NT2/D1 (cell line): ENCODE measurements at regions not wholly inside any gene's neighbourhood (a gene's known extent, or its start where the extent isn't known, plus 50 kb on each side); places are given as distances from the start of the nearest gene placed in this dataset.

Experiments
- DNase-seq: peaks from one replicate; pipeline ENCODE4 v3.0.0-alpha.2; 2011; ENCODE audit warnings: low read depth, low spot score
- H3K27me3 ChIP-seq: 2 replicates; pipeline ENCODE4 v1.6.0; 2011; ENCODE audit warnings: mild to moderate bottlenecking; ENCODE audit not compliant: insufficient read length, insufficient read depth
- H3K36me3 ChIP-seq: 2 replicates; pipeline ENCODE4 v1.6.1; 2011; ENCODE audit warnings: mild to moderate bottlenecking, low read length, mixed read lengths; ENCODE audit not compliant: insufficient read depth, insufficient read length
- H3K4me1 ChIP-seq: 2 replicates; pipeline ENCODE4 v1.5.1; 2011; ENCODE audit not compliant: insufficient read depth, insufficient read length
- H3K4me3 ChIP-seq: 2 replicates; pipeline ENCODE4 v1.5.1; 2011; ENCODE audit warnings: low read depth; ENCODE audit not compliant: insufficient read length
- H3K9ac ChIP-seq: 2 replicates; pipeline ENCODE4 v1.6.0; 2011; ENCODE audit warnings: low read depth; ENCODE audit not compliant: insufficient read length
- H3K9me3 ChIP-seq: 2 replicates; pipeline ENCODE4 v1.5.1; 2011; ENCODE audit warnings: mild to moderate bottlenecking, low read length; ENCODE audit not compliant: insufficient read depth
- SUZ12 ChIP-seq: IDR thresholded peaks from 2 replicates; pipeline ENCODE4 v1.6.1; 2011; ENCODE audit not compliant: insufficient read length, insufficient read depth; ENCODE audit errors: extremely low read depth
- YY1 ChIP-seq: IDR thresholded peaks from 2 replicates; pipeline ENCODE4 v1.6.1; 2011; ENCODE audit not compliant: insufficient read length, insufficient read depth
- ZNF274 ChIP-seq: IDR thresholded peaks from 2 replicates; pipeline ENCODE4 v1.6.1; 2011; ENCODE audit warnings: mild to moderate bottlenecking, low read depth, low read length

GRCh38 chr16:73888840-73889490 lies 407.6 kb upstream of the PSMD7 start:
- H3K4me3 ChIP-seq = no peak overlapping the region
- DNase-seq = no peak
- no peak overlapping the region for H3K9ac ChIP-seq
- H3K4me1 ChIP-seq = no peaks in the 10 kb centered on the region
- no peaks in the 10 kb centered on the region for H3K9me3 ChIP-seq
- H3K27me3 ChIP-seq = no peaks in the 10 kb centered on the region
- TF ChIP-seq ZNF274 = no peak
- TF ChIP-seq SUZ12 = no peak
- no peak for TF ChIP-seq YY1
- H3K36me3 ChIP-seq = no peaks in the 10 kb centered on the region

- Histone ChIP-seq H3K36me3 (no peaks in the 10 kb centered on the region), H3K4me3 (no peak overlapping the region), H3K4me1 (no peaks in the 10 kb centered on the region), H3K9ac (no peak overlapping the region), H3K27me3 (no peaks in the 10 kb centered on the region), H3K9me3 (no peaks in the 10 kb centered on the region)
- TF ChIP-seq SUZ12 (no peak), ZNF274 (no peak), YY1 (no peak)
- no peak for DNase-seq
Measured at GRCh38 chr16:73887911-73888310, 408.7 kb upstream of the PSMD7 start.

- DNase-seq = no peak
- Histone ChIP-seq H3K9ac (no peak overlapping the region), H3K36me3 (no peaks in the 10 kb centered on the region), H3K4me1 (no peaks in the 10 kb centered on the region), H3K27me3 (no peaks in the 10 kb centered on the region), H3K9me3 (no peaks in the 10 kb centered on the region), H3K4me3 (no peak overlapping the region)
- TF ChIP-seq SUZ12 (no peak), ZNF274 (no peak), YY1 (no peak)
Measured at GRCh38 chr16:73886426-73886825, 410.2 kb upstream of the PSMD7 start.

GRCh38 chr16:73885319-73885718 lies 411.3 kb upstream of the PSMD7 start:
- DNase-seq = no peak
- H3K36me3 ChIP-seq = no peaks in the 10 kb centered on the region
- H3K27me3 ChIP-seq = no peaks in the 10 kb centered on the region
- no peaks in the 10 kb centered on the region for H3K4me1 ChIP-seq
- TF ChIP-seq SUZ12 = no peak
- no peak for TF ChIP-seq YY1
- no peak for TF ChIP-seq ZNF274
- no peak overlapping the region for H3K4me3 ChIP-seq
- H3K9me3 ChIP-seq = no peaks in the 10 kb centered on the region
- H3K9ac ChIP-seq = no peak overlapping the region

GRCh38 chr16:73883841-73884240 lies 412.8 kb upstream of the PSMD7 start:
- Histone ChIP-seq H3K9ac (no peak overlapping the region), H3K4me1 (no peaks in the 10 kb centered on the region), H3K36me3 (no peaks in the 10 kb centered on the region), H3K27me3 (no peaks in the 10 kb centered on the region), H3K4me3 (no peak overlapping the region), H3K9me3 (no peaks in the 10 kb centered on the region)
- TF ChIP-seq SUZ12 (no peak), ZNF274 (no peak), YY1 (no peak)
- DNase-seq = no peak

- Histone ChIP-seq H3K9ac (no peak overlapping the region), H3K4me1 (no peaks in the 10 kb centered on the region), H3K4me3 (no peak overlapping the region), H3K9me3 (no peaks in the 10 kb centered on the region), H3K36me3 (no peaks in the 10 kb centered on the region), H3K27me3 (no peaks in the 10 kb centered on the region)
- no peak for DNase-seq
- TF ChIP-seq ZNF274 (no peak), YY1 (no peak), SUZ12 (no peak)
Measured at GRCh38 chr16:73883126-73883525, 413.5 kb upstream of the PSMD7 start.

- DNase-seq = no peak
- no peaks in the 10 kb centered on the region for H3K27me3 ChIP-seq
Measured at GRCh38 chr16:73882651-73883050, 414.0 kb upstream of the PSMD7 start.

More at GRCh38 chr16:73882651-73883050, 414.0 kb upstream of the PSMD7 start:
- no peaks in the 10 kb centered on the region for H3K36me3 ChIP-seq
- H3K9me3 ChIP-seq = no peaks in the 10 kb centered on the region
- H3K4me1 ChIP-seq = no peaks in the 10 kb centered on the region
- no peak for TF ChIP-seq YY1
- TF ChIP-seq ZNF274 = no peak
- no peak for TF ChIP-seq SUZ12
- H3K4me3 ChIP-seq = no peak overlapping the region
- H3K9ac ChIP-seq = no peak overlapping the region
